Thyroid gland (tissue), 4 donors: ENCODE measurements at regions not wholly inside any gene's neighbourhood (a gene's known extent, or its start where the extent isn't known, plus 50 kb on each side); places are given as distances from the start of the nearest gene placed in this dataset.

Experiments
- POLR2A ChIP-seq, 2 donors: fragments of 450-650 bp; IDR thresholded peaks; one replicate each; pipeline ENCODE4 v1.6.1; 2017; ENCODE audit warnings: antibody characterized with exemption in 2 of 2, mild to moderate bottlenecking in 2 of 2, moderate library complexity in 1 of 2
- TF ChIP-seq, protein P1 (sequence below), 6 experiments: fragments of 200-600 bp in 3 of 6; fragments of 450-650 bp in 3 of 6; sonication (generic) in 3 of 6; IDR thresholded peaks; one replicate each; pipeline ENCODE4 v1.5.1; 2016 to 2019; ENCODE audit warnings: antibody characterized with exemption in 6 of 6, mild to moderate bottlenecking in 2 of 6, inconsistent platforms in 1 of 6, moderate library complexity in 1 of 6

DNA sequence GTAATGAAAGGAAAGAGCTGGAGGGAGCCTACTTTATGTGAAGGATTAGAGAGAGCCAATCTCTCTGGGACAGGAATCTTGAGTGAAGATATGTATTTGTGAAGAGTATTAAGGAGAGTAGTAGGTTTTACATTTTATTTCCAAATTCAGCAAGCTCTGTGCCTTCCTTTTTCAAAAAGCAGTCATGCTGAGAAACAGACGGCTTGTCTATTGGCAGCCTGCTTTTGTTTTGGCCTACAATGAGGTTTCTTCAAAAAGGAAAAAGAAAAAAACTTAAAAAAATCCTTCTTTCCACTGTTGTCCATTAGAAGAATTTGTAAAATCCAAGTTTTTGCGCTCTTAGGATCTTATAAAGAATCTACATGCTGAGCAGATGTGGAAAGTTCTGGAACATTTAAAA is 103.6 kb upstream of the PTGFR start:
- TF ChIP-seq, protein P1, sequence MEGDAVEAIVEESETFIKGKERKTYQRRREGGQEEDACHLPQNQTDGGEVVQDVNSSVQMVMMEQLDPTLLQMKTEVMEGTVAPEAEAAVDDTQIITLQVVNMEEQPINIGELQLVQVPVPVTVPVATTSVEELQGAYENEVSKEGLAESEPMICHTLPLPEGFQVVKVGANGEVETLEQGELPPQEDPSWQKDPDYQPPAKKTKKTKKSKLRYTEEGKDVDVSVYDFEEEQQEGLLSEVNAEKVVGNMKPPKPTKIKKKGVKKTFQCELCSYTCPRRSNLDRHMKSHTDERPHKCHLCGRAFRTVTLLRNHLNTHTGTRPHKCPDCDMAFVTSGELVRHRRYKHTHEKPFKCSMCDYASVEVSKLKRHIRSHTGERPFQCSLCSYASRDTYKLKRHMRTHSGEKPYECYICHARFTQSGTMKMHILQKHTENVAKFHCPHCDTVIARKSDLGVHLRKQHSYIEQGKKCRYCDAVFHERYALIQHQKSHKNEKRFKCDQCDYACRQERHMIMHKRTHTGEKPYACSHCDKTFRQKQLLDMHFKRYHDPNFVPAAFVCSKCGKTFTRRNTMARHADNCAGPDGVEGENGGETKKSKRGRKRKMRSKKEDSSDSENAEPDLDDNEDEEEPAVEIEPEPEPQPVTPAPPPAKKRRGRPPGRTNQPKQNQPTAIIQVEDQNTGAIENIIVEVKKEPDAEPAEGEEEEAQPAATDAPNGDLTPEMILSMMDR (IDR thresholded peaks at IDR 0.05), result no peak
- TF ChIP-seq POLR2A (IDR thresholded peaks at IDR 0.05), result no peak
